Gastroesophageal sphincter (tissue), 4 donors: ENCODE measurements at regions not wholly inside any gene's neighbourhood (a gene's known extent, or its start where the extent isn't known, plus 50 kb on each side); places are given as distances from the start of the nearest gene placed in this dataset.

ENCODE experiments used
- ATAC-seq: fragments of 150-250 bp; one replicate; pipeline ENCODE4 v1.9.1; 2016; ENCODE audit warnings: mild to moderate bottlenecking, moderate library complexity
- H3K27ac ChIP-seq, 4 donors: fragments of 200-600 bp; sonication (generic) in 3 of 4; 1 replicate in 3 of 4; 2 replicates in 1 of 4; pipeline ENCODE4 v1.5.1; 2016 to 2019
- H3K27me3 ChIP-seq: fragments of 200-600 bp; sonication (generic); one replicate; pipeline ENCODE4 v1.5.1; 2019
- H3K36me3 ChIP-seq, 2 donors: fragments of 200-600 bp; sonication (generic); one replicate each; pipeline ENCODE4 v1.5.1; 2019; ENCODE audit warnings: control low read depth in 1 of 2
- H3K4me1 ChIP-seq, 3 donors: fragments of 200-600 bp; sonication (generic); 1 replicate in 2 of 3; 2 replicates in 1 of 3; pipeline ENCODE4 v1.5.1; 2016 to 2019; ENCODE audit warnings: control low read depth in 2 of 3
- H3K4me3 ChIP-seq, 2 donors: fragments of 200-600 bp; sonication (generic); one replicate each; pipeline ENCODE4 v1.5.1; 2019; ENCODE audit warnings: mild to moderate bottlenecking in 1 of 2, moderate library complexity in 1 of 2
- H3K9me3 ChIP-seq, 3 donors: fragments of 200-600 bp; sonication (generic); one replicate each; pipeline ENCODE4 v1.5.1; 2017 to 2019; ENCODE audit warnings: control low read depth in 2 of 3
- EP300 ChIP-seq: sonication (generic); formaldehyde crosslinking; IDR thresholded peaks from one replicate; pipeline ENCODE4 v1.6.1; 2017; ENCODE audit warnings: antibody characterized with exemption, mild to moderate bottlenecking
- POLR2A ChIP-seq, 2 donors: fragments of 450-650 bp; IDR thresholded peaks; one replicate each; pipeline ENCODE4 v1.6.1; 2017; ENCODE audit warnings: antibody characterized with exemption in 2 of 2, mild to moderate bottlenecking in 2 of 2, moderate library complexity in 1 of 2
- POLR2AphosphoS5 ChIP-seq: sonication (generic); formaldehyde crosslinking; IDR thresholded peaks from one replicate; pipeline ENCODE4 v1.6.1; 2017; ENCODE audit warnings: antibody characterized with exemption
- WGBS, 2 donors: methylation state at CpG; one replicate each; pipeline ENCODE4 v1.1.5; 2018; ENCODE audit warnings: low coverage in 1 of 2; 5-methylcytosine and 5-hydroxymethylcytosine counted together
- TF ChIP-seq, protein P1 (sequence below), 4 experiments: fragments of 200-600 bp in 2 of 4; fragments of 450-650 bp in 2 of 4; sonication (generic) in 1 of 4; IDR thresholded peaks; one replicate each; pipeline ENCODE4 v1.5.1; 2017 to 2019; ENCODE audit warnings: antibody characterized with exemption in 4 of 4, mild to moderate bottlenecking in 2 of 4, moderate library complexity in 2 of 4

GRCh38 chr10:60537697-60538096 is 148.0 kb upstream of the ANK3 start:
- WGBS, 2 donors, result 88 to 91% methylated on average over 1 of the region's 1 CpG
- Histone ChIP-seq H3K9me3 (no peaks in the 10 kb centered on the region), H3K4me3 (no peak overlapping the region), H3K27ac (no peak overlapping the region), H3K36me3 (no peaks in the 10 kb centered on the region), H3K4me1 (peaks cover 0 to 18% (median 0%) of the 10 kb centered on the region in 3 donors), H3K27me3 (no peaks in the 10 kb centered on the region)
- TF ChIP-seq, protein P1, sequence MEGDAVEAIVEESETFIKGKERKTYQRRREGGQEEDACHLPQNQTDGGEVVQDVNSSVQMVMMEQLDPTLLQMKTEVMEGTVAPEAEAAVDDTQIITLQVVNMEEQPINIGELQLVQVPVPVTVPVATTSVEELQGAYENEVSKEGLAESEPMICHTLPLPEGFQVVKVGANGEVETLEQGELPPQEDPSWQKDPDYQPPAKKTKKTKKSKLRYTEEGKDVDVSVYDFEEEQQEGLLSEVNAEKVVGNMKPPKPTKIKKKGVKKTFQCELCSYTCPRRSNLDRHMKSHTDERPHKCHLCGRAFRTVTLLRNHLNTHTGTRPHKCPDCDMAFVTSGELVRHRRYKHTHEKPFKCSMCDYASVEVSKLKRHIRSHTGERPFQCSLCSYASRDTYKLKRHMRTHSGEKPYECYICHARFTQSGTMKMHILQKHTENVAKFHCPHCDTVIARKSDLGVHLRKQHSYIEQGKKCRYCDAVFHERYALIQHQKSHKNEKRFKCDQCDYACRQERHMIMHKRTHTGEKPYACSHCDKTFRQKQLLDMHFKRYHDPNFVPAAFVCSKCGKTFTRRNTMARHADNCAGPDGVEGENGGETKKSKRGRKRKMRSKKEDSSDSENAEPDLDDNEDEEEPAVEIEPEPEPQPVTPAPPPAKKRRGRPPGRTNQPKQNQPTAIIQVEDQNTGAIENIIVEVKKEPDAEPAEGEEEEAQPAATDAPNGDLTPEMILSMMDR (IDR thresholded peaks at IDR 0.05), result no peak
- TF ChIP-seq POLR2A (IDR thresholded peaks at IDR 0.05), result no peak
- no peak for TF ChIP-seq POLR2AphosphoS5
- TF ChIP-seq EP300, result no peak
- ATAC-seq, result no peak

- no peak for ATAC-seq
- WGBS, 2 donors, result 48 to 80% methylated on average over 6 to 7 of the region's 7 CpGs
- H3K4me3 ChIP-seq, result no peak overlapping the region
- no peaks in the 10 kb centered on the region for H3K9me3 ChIP-seq
- peaks cover 0 to 12% (median 0%) of the 10 kb centered on the region in 3 donors for H3K4me1 ChIP-seq
- H3K27ac ChIP-seq, result no peak overlapping the region
- H3K27me3 ChIP-seq, result no peaks in the 10 kb centered on the region
- H3K36me3 ChIP-seq, result no peaks in the 10 kb centered on the region
- TF ChIP-seq POLR2A (IDR thresholded peaks at IDR 0.05), result no peak
- TF ChIP-seq, protein P1 (IDR thresholded peaks at IDR 0.05), result no peak
- no peak for TF ChIP-seq EP300
- no peak for TF ChIP-seq POLR2AphosphoS5
These were observed 146.9 kb upstream of the ANK3 start for GRCh38 chr10:60536529-60537114.

DNA sequence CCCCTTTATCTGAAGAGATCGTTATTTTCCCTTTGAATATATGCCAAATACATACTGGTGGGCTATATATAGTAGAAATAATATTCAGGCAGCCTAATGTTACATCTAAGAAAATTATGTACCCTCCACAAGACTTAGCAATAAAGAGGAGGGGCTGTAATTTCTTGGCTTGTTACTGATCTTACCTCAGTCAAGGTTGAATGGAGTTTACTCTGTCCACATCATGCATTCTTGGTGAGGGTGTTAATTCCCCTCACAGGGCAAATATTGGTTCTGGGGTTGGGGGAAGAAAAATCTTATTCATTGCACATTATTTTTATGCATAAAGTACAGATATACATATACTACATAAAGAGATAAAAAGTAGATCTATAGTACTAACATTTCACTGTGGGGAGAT is 145.8 kb upstream of the ANK3 start:
- H3K36me3 ChIP-seq, result no peaks in the 10 kb centered on the region
- H3K27me3 ChIP-seq, result no peaks in the 10 kb centered on the region
- H3K4me3 ChIP-seq, result no peak overlapping the region
- TF ChIP-seq, protein P1 (IDR thresholded peaks at IDR 0.05), result no peak
- no peak for TF ChIP-seq POLR2A (IDR thresholded peaks at IDR 0.05)
- TF ChIP-seq EP300, result no peak
- TF ChIP-seq POLR2AphosphoS5, result no peak
- no peak overlapping the region for H3K27ac ChIP-seq
- ATAC-seq, result no peak
- no peaks in the 10 kb centered on the region for H3K4me1 ChIP-seq
- H3K9me3 ChIP-seq, result no peaks in the 10 kb centered on the region
- 47 to 73% methylated on average over 1 of the region's 1 CpG for WGBS, 2 donors

DNA sequence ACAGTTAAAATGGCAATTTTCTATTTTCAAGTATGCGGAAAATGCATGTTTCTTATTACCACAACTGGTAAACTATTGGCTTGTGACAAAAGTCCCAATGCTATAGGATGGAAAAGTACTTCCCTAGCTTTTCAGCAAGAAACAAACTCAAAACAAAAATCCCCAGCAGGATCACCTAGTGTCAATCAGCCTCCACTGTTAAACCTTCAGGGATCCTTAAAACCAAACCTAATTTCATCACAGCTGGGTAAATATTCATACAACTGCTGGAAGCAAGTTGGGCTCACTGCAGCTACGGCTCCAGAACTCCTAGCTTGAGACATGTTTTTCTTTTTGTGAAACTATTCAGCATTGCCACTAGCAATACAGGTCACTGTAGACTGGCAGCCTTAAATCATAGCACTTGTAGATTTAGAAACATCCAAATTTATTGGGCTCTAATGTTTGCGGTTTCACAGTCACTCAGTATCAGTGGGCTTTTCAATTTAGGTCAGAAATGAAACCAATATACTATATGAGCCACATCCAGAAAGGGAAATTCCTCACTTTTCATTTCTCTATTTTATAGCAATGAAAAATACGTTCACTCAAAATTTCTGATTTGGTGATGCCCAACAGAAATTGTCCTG is 145.2 kb upstream of the ANK3 start:
- Histone ChIP-seq H3K27me3 (no peaks in the 10 kb centered on the region), H3K9me3 (no peaks in the 10 kb centered on the region), H3K27ac (no peak overlapping the region), H3K4me3 (no peak overlapping the region), H3K4me1 (no peaks in the 10 kb centered on the region), H3K36me3 (no peaks in the 10 kb centered on the region)
- TF ChIP-seq POLR2A (IDR thresholded peaks at IDR 0.05) (no peak), POLR2AphosphoS5 (no peak), EP300 (no peak)
- TF ChIP-seq, protein P1 (IDR thresholded peaks at IDR 0.05), result no peak
- no peak for ATAC-seq
- WGBS, 2 donors, result 72 to 81% methylated on average over 4 of the region's 4 CpGs
